Right lobe of liver (tissue), 4 donors: ENCODE measurements at regions not wholly inside any gene's neighbourhood (a gene's known extent, or its start where the extent isn't known, plus 50 kb on each side); places are given as distances from the start of the nearest gene placed in this dataset.

Experiments used
- CTCF ChIP-seq, 4 donors: fragments of 200-600 bp in 3 of 4; fragments of 450-650 bp in 1 of 4; IDR thresholded peaks; one replicate each; pipeline versions ENCODE4 v1.5.1 to v1.8.0; 2016 to 2022; ENCODE audit warnings: antibody characterized with exemption in 4 of 4, mild to moderate bottlenecking in 2 of 4
- POLR2A ChIP-seq: fragments of 450-650 bp; IDR thresholded peaks from one replicate; pipeline ENCODE4 v1.6.1; 2017; ENCODE audit warnings: antibody characterized with exemption, mild to moderate bottlenecking
- donor health status: DM: no; HTN: no; CAD: no.
- donor health status: DM: no; HTN: no; CAD: no.
- donor health status: DM: no; HTN: yes; CAD: no.

GRCh38 chr18:27544206-27544605, 359.1 kb upstream of the CHST9 start:
- TF ChIP-seq CTCF (IDR thresholded peaks at IDR 0.05): no peak
- no peak for TF ChIP-seq POLR2A
